ENCODE measurements at regions not wholly inside any gene's neighbourhood (a gene's known extent, or its start where the extent isn't known, plus 50 kb on each side); places are given as distances from the start of the nearest gene placed in this dataset.

DNA sequence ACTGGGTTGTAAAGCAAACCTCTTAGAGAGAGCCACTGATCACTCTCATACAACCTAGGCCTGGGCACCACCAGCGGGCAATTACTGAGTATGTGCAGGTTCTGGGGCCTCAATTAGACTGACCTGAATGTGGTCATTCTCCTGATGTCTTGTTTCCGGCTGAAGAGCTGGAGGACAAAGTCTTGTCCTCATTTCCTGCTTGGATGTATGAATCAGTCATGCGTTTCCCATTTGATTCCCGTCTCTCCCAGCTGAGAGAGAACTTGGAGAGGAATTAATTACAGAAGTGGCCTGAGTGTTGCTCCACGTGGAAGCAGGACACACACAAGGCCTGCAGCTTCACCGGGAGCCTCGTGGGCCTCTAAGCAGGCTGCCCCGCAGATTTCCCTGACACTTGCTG is 799.3 kb upstream of the ARGLU1 start:
- Histone ChIP-seq H3K79me2 (ENCODE audit: control insufficient read depth, insufficient read depth, low read length) (no peaks in the 10 kb centered on the region), H3K36me3 (ENCODE audit: control insufficient read depth, insufficient read depth, low read length) (no peaks in the 10 kb centered on the region), H3K9ac (ENCODE audit: insufficient read depth in 1 of 2, low read depth in 2 of 2, low read length in 2 of 2) (no peak overlapping the region), H3K9me3 (replicated peaks; ENCODE audit: control insufficient read depth, insufficient read depth, low read depth, low read length) (no peaks in the 10 kb centered on the region), H3K4me2 (ENCODE audit: insufficient read depth, low read length) (no peak overlapping the region), H2AFZ (ENCODE audit: low read depth, low read length) (no peak overlapping the region), H3K27ac (ENCODE audit: extremely low read depth, low read depth, low read length) (no peak overlapping the region), H3K4me3 (no peak overlapping the region), H3K27me3 (ENCODE audit: control insufficient read depth in 2 of 2, insufficient read depth in 2 of 2, low read length in 2 of 2) (no peaks in the 10 kb centered on the region), H4K20me1 (replicated peaks; ENCODE audit: control insufficient read depth, insufficient read depth, low read length) (no peaks in the 10 kb centered on the region), H3K4me1 (replicated peaks in 1 of 2; ENCODE audit: control insufficient read depth in 2 of 2, insufficient read depth in 2 of 2, low read length in 2 of 2) (no peaks in the 10 kb centered on the region), H3K9me1 (ENCODE audit: control insufficient read depth, insufficient read depth, low read length) (no peaks in the 10 kb centered on the region)
- DNase-seq (ENCODE audit: extremely low read depth in 1 of 4, low spot score in 3 of 4) (no peak), FAIRE-seq (no peak), ATAC-seq (no peak)
- intact Hi-C loops (cut with micrococcal nuclease) (no loop called here), in situ Hi-C loops (cut with MboI) (no loop called here)
- 0% methylated on average over 8 of the region's 8 CpGs for WGBS (ENCODE audit: insufficient coverage, low coverage, missing lambda C conversion rate)
- no peak for TF ChIP-seq KDM4B (IDR thresholded peaks at IDR 0.05; ENCODE audit: borderline replicate concordance in 2 of 2, low read depth in 1 of 2)
- TF ChIP-seq ZNF444 (CRISPR knock-in tag; IDR thresholded peaks at IDR 0.05): no peak
- no peak for TF ChIP-seq CXXC5 (CRISPR knock-in tag; IDR thresholded peaks at IDR 0.05)
- no peak for TF ChIP-seq CBFA2T3 (IDR thresholded peaks at IDR 0.05)
- no peak for TF ChIP-seq TEAD1 (CRISPR knock-in tag; IDR thresholded peaks at IDR 0.05)
- TF ChIP-seq XRCC4 (IDR thresholded peaks at IDR 0.05; ENCODE audit: extremely low read depth, insufficient read depth, insufficient read length): no peak
- no peak for TF ChIP-seq MCM7 (IDR thresholded peaks at IDR 0.05)
- TF ChIP-seq NELFE (IDR thresholded peaks at IDR 0.05; ENCODE audit: insufficient read depth, insufficient read length): no peak
- TF ChIP-seq, protein P1, sequence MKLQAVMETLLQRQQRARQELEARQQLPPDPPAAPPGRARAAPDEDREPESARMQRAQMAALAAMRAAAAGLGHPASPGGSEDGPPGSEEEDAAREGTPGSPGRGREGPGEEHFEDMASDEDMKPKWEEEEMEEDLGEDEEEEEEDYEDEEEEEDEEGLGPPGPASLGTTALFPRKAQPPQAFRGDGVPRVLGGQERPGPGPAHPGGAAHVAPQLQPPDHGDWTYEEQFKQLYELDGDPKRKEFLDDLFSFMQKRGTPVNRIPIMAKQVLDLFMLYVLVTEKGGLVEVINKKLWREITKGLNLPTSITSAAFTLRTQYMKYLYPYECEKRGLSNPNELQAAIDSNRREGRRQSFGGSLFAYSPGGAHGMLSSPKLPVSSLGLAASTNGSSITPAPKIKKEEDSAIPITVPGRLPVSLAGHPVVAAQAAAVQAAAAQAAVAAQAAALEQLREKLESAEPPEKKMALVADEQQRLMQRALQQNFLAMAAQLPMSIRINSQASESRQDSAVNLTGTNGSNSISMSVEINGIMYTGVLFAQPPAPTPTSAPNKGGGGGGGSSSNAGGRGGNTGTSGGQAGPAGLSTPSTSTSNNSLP (IDR thresholded peaks at IDR 0.05; ENCODE audit: borderline replicate concordance, low read depth, low read length): no peak
- TF ChIP-seq FOS (IDR thresholded peaks at IDR 0.05; ENCODE audit: extremely low read depth, insufficient read length): no peak
- no peak for TF ChIP-seq NUFIP1 (IDR thresholded peaks at IDR 0.05; ENCODE audit: partially characterized antibody)
- no peak for TF ChIP-seq KDM1A (IDR thresholded peaks at IDR 0.05)
- POLR2A ChIA-PET: no interaction called here
- CTCF ChIA-PET (ENCODE audit: low intra/inter-chr PET ratio): no interaction called here
- no TSS peak for BruUV-seq (replicated peaks)

Data from K562 (cell line).